Neural progenitor cell (in vitro differentiated cells): ENCODE measurements at regions not wholly inside any gene's neighbourhood (a gene's known extent, or its start where the extent isn't known, plus 50 kb on each side); places are given as distances from the start of the nearest gene placed in this dataset.

Source experiments
- DNase-seq: peaks from one replicate; pipeline ENCODE4 v3.0.0-alpha.2; 2016; ENCODE audit warnings: low spot score
- H2AFZ ChIP-seq: fragments of 200-600 bp; sonication (generic); replicated peaks from 2 replicates; pipeline ENCODE4 v1.6.1; 2016; ENCODE audit warnings: antibody characterized with exemption
- H3F3A ChIP-seq: fragments of 200-600 bp; sonication (generic); 2 replicates; pipeline ENCODE4 v1.6.1; 2016; ENCODE audit warnings: antibody characterized with exemption, low read depth
- H3K27ac ChIP-seq: fragments of 200-600 bp; sonication (generic); 2 replicates; pipeline ENCODE4 v1.5.1; 2016; ENCODE audit warnings: mild to moderate bottlenecking
- H3K27me3 ChIP-seq: fragments of 200-600 bp; sonication (generic); 2 replicates; pipeline ENCODE4 v1.6.1; 2016; ENCODE audit warnings: mild to moderate bottlenecking, moderate library complexity
- H3K36me3 ChIP-seq: fragments of 200-600 bp; sonication (generic); 2 replicates; pipeline ENCODE4 v1.5.1; 2016
- H3K4me1 ChIP-seq: fragments of 200-600 bp; sonication (generic); 2 replicates; pipeline ENCODE4 v1.6.1; 2016; ENCODE audit warnings: mixed run types
- H3K4me2 ChIP-seq: fragments of 200-600 bp; sonication (generic); 2 replicates; pipeline ENCODE4 v1.6.1; 2016
- H3K4me3 ChIP-seq: fragments of 200-600 bp; sonication (generic); 2 replicates; pipeline ENCODE4 v1.5.1; 2016
- H3K79me2 ChIP-seq: fragments of 200-600 bp; sonication (generic); 2 replicates; pipeline ENCODE4 v1.6.1; 2016; ENCODE audit warnings: low read depth
- H3K9ac ChIP-seq: fragments of 200-600 bp; sonication (generic); 2 replicates; pipeline ENCODE4 v1.6.1; 2016
- H3K9me3 ChIP-seq: fragments of 200-600 bp; sonication (generic); 2 replicates; pipeline ENCODE4 v1.5.1; 2016; ENCODE audit warnings: low read depth
- H4K20me1 ChIP-seq: fragments of 200-600 bp; sonication (generic); 2 replicates; pipeline ENCODE4 v1.6.1; 2016; ENCODE audit warnings: low read depth
- H3K27ac Mint-ChIP-seq: 3 replicates; pipeline ENCODE4 v1.8.0; 2021; ENCODE audit warnings: mixed read lengths
- H3K27me3 Mint-ChIP-seq: 2 replicates; pipeline ENCODE4 v1.8.0; 2022; ENCODE audit warnings: low read depth, mild to moderate bottlenecking, inconsistent platforms, moderate library complexity, mixed read lengths; ENCODE audit not compliant: insufficient read depth
- H3K36me3 Mint-ChIP-seq: 3 replicates; pipeline ENCODE4 v1.8.0; 2021; ENCODE audit warnings: mixed read lengths
- H3K4me1 Mint-ChIP-seq: 3 replicates; pipeline ENCODE4 v1.8.0; 2021; ENCODE audit warnings: mixed read lengths
- H3K4me3 Mint-ChIP-seq: 3 replicates; pipeline ENCODE4 v1.8.0; 2021; ENCODE audit warnings: mild to moderate bottlenecking, moderate library complexity, mixed read lengths
- H3K9me3 Mint-ChIP-seq: 3 replicates; pipeline ENCODE4 v1.8.0; 2020; ENCODE audit warnings: mixed read lengths
- EZH2 ChIP-seq: fragments of 200-600 bp; sonication (generic); IDR thresholded peaks from 2 replicates; pipeline ENCODE4 v1.6.1; 2017; ENCODE audit warnings: antibody characterized with exemption, mild to moderate bottlenecking, moderate library complexity
- EZH2phosphoT487 ChIP-seq: fragments of 200-600 bp; sonication (generic); IDR thresholded peaks from 2 replicates; pipeline ENCODE4 v1.6.1; 2017; ENCODE audit warnings: antibody characterized with exemption
- TF ChIP-seq, protein P1 (sequence below): fragments of 200-600 bp; sonication (generic); IDR thresholded peaks from 2 replicates; pipeline ENCODE4 v1.5.1; 2017; ENCODE audit warnings: antibody characterized with exemption, mild to moderate bottlenecking

DNA sequence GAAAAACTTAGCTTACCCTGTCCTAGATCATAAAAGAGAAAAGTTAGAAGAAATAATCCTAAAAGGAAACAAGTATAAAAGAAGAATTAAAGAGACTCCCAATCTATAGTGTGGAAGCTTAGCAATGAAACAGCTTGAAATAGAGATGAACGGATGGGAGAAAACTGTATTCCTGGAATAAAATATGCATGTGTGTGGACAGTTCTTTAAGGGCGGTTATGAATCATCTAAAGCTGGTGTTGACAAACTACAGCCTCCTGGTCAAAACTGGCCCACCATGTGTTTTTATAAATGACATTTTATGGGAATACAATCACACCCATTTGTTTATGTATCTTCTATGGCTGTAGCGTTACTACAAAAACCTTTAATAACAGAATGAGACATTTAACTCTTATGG is 69.4 kb downstream of the OR13H1 start:
- TF ChIP-seq EZH2phosphoT487 = no peak
- TF ChIP-seq, protein P1, sequence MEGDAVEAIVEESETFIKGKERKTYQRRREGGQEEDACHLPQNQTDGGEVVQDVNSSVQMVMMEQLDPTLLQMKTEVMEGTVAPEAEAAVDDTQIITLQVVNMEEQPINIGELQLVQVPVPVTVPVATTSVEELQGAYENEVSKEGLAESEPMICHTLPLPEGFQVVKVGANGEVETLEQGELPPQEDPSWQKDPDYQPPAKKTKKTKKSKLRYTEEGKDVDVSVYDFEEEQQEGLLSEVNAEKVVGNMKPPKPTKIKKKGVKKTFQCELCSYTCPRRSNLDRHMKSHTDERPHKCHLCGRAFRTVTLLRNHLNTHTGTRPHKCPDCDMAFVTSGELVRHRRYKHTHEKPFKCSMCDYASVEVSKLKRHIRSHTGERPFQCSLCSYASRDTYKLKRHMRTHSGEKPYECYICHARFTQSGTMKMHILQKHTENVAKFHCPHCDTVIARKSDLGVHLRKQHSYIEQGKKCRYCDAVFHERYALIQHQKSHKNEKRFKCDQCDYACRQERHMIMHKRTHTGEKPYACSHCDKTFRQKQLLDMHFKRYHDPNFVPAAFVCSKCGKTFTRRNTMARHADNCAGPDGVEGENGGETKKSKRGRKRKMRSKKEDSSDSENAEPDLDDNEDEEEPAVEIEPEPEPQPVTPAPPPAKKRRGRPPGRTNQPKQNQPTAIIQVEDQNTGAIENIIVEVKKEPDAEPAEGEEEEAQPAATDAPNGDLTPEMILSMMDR = no peak
- no peak for TF ChIP-seq EZH2
- no peaks in the 10 kb centered on the region for H3K4me1 ChIP-seq
- H3K4me3 ChIP-seq = no peak overlapping the region
- no peak overlapping the region for H3K4me2 ChIP-seq
- Mint-ChIP-seq H3K27me3 (no peaks in the 10 kb centered on the region), H3K4me3 (no peak overlapping the region), H3K4me1 (peaks cover 10% of the 10 kb centered on the region), H3K36me3 (no peaks in the 10 kb centered on the region), H3K27ac (no peak overlapping the region), H3K9me3 (no peaks in the 10 kb centered on the region)
- no peaks in the 10 kb centered on the region for H3K27me3 ChIP-seq
- no peak overlapping the region for H3K27ac ChIP-seq
- no peak overlapping the region for H3K9ac ChIP-seq
- DNase-seq = no peak
- H3K79me2 ChIP-seq = no peaks in the 10 kb centered on the region
- no peak overlapping the region for H2AFZ ChIP-seq
- no peaks in the 10 kb centered on the region for H3F3A ChIP-seq
- no peaks in the 10 kb centered on the region for H4K20me1 ChIP-seq
- no peaks in the 10 kb centered on the region for H3K36me3 ChIP-seq
- no peaks in the 10 kb centered on the region for H3K9me3 ChIP-seq

DNA sequence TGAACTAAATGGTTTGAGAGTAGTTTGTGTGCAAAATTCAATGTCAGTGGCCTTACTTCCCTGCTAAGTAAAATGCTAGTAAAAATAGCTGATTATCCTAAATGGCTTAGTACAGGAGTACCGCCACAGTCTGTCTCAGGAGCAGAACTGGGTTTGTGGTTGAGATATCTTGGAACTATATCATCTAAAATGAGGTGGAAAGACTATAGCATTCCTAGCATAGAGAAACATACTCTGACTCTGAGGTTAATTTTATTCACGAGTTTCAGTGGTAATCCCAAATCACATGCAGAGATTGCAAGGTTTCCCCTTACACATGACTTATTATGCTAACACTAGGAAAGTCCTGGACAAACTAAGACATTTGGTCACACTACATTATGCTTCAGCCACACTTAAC is 70.4 kb downstream of the OR13H1 start:
- Mint-ChIP-seq H3K9me3 (no peaks in the 10 kb centered on the region), H3K36me3 (no peaks in the 10 kb centered on the region), H3K27me3 (no peaks in the 10 kb centered on the region), H3K27ac (no peak overlapping the region), H3K4me3 (no peak overlapping the region), H3K4me1 (peaks cover 10% of the 10 kb centered on the region)
- no peak overlapping the region for H3K9ac ChIP-seq
- H2AFZ ChIP-seq = no peak overlapping the region
- H3K27me3 ChIP-seq = no peaks in the 10 kb centered on the region
- no peaks in the 10 kb centered on the region for H3K79me2 ChIP-seq
- no peaks in the 10 kb centered on the region for H3K9me3 ChIP-seq
- no peaks in the 10 kb centered on the region for H3K36me3 ChIP-seq
- H3K4me2 ChIP-seq = no peak overlapping the region
- no peaks in the 10 kb centered on the region for H3F3A ChIP-seq
- H4K20me1 ChIP-seq = no peaks in the 10 kb centered on the region
- TF ChIP-seq, protein P1 = no peak
- TF ChIP-seq EZH2phosphoT487 (no peak), EZH2 (no peak)
- no peaks in the 10 kb centered on the region for H3K4me1 ChIP-seq
- no peak overlapping the region for H3K4me3 ChIP-seq
- DNase-seq = no peak
- no peak overlapping the region for H3K27ac ChIP-seq

DNA sequence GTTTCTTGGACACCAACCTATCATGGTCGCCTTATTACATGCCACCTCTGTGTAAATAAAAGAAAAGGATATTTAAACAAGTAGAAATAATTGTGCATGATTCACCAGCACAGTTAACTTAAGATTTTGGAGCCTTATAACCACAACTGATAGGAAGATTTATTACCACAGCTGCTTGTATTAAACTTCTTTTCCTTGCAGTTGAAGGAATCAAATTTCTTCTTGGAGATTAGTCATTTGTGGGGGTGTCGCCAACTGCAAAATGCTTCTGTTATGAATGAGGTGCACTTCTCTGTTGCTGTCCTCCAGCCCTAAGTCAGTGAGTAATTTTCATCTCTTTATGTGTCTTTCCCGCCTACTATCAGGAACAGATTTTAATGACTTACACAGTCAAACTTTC is 73.3 kb downstream of the OR13H1 start:
- no peak overlapping the region for H3K4me2 ChIP-seq

More for the DNA sequence above, 73.3 kb downstream of the OR13H1 start:
- Mint-ChIP-seq H3K9me3 (no peaks in the 10 kb centered on the region), H3K27me3 (no peaks in the 10 kb centered on the region), H3K27ac (no peak overlapping the region), H3K4me3 (no peak overlapping the region), H3K4me1 (peaks cover 10% of the 10 kb centered on the region), H3K36me3 (no peaks in the 10 kb centered on the region)
- H3K27ac ChIP-seq = no peak overlapping the region
- no peaks in the 10 kb centered on the region for H3K4me1 ChIP-seq
- H3K27me3 ChIP-seq = no peaks in the 10 kb centered on the region
- H3K9ac ChIP-seq = no peak overlapping the region
- H3K9me3 ChIP-seq = peaks cover 3% of the 10 kb centered on the region
- H3K4me3 ChIP-seq = no peak overlapping the region
- no peaks in the 10 kb centered on the region for H3K79me2 ChIP-seq
- no peak for DNase-seq
- TF ChIP-seq, protein P1 = no peak
- no peak overlapping the region for H2AFZ ChIP-seq
- H4K20me1 ChIP-seq = no peaks in the 10 kb centered on the region
- H3K36me3 ChIP-seq = no peaks in the 10 kb centered on the region
- H3F3A ChIP-seq = no peaks in the 10 kb centered on the region
